Sigmoid colon (tissue), 6 donors: ENCODE measurements at regions not wholly inside any gene's neighbourhood (a gene's known extent, or its start where the extent isn't known, plus 50 kb on each side); places are given as distances from the start of the nearest gene placed in this dataset.

Experiments used
- DNase-seq: peaks from one replicate; pipeline ENCODE4 v3.0.0-alpha.2; 2019
- H3K27ac ChIP-seq, 4 donors: fragments of 200-600 bp; sonication (generic); one replicate each; pipeline ENCODE4 v1.5.1; 2016 to 2019; ENCODE audit warnings: mild to moderate bottlenecking in 1 of 4
- H3K27me3 ChIP-seq, 3 donors: fragments of 200-600 bp; sonication (generic); one replicate each; pipeline ENCODE4 v1.5.1; 2019; ENCODE audit warnings: mild to moderate bottlenecking in 1 of 3
- H3K36me3 ChIP-seq, 4 donors: fragments of 200-600 bp; sonication (generic); one replicate each; pipeline ENCODE4 v1.5.1; 2016 to 2019
- H3K4me1 ChIP-seq, 4 donors: fragments of 200-600 bp; sonication (generic); one replicate each; pipeline ENCODE4 v1.5.1; 2017 to 2019
- H3K4me3 ChIP-seq, 4 donors: fragments of 200-600 bp; sonication (generic); one replicate each; pipeline ENCODE4 v1.5.1; 2017 to 2019; ENCODE audit warnings: mild to moderate bottlenecking in 2 of 4, moderate library complexity in 1 of 4
- H3K9me3 ChIP-seq, 4 donors: fragments of 200-600 bp in 3 of 4; sonication (generic) in 3 of 4; one replicate each; pipeline versions ENCODE4 v1.5.1 to v1.6.1; 2013 to 2019
- CTCF ChIP-seq, 4 experiments: fragments of 450-650 bp in 3 of 4; fragments of 200-600 bp in 1 of 4; IDR thresholded peaks; one replicate each; pipeline ENCODE4 v1.5.1; 2016 to 2019; ENCODE audit warnings: antibody characterized with exemption in 4 of 4, mild to moderate bottlenecking in 3 of 4, moderate library complexity in 2 of 4
- EP300 ChIP-seq, 4 donors: sonication (generic); formaldehyde crosslinking; IDR thresholded peaks; one replicate each; pipeline ENCODE4 v1.6.1; 2017; ENCODE audit warnings: antibody characterized with exemption in 4 of 4
- POLR2A ChIP-seq, 2 donors: fragments of 450-650 bp; IDR thresholded peaks; one replicate each; pipeline ENCODE4 v1.6.1; 2016; ENCODE audit warnings: antibody characterized with exemption in 2 of 2, mild to moderate bottlenecking in 2 of 2, moderate library complexity in 2 of 2
- POLR2AphosphoS5 ChIP-seq, 4 donors: sonication (generic); formaldehyde crosslinking; IDR thresholded peaks; one replicate each; pipeline ENCODE4 v1.6.1; 2017; ENCODE audit warnings: antibody characterized with exemption in 4 of 4
- WGBS, 2 donors: extraction: QIAGEN DNeasy Blood & Tissue Kit; methylation state at CpG; one replicate each; pipeline ENCODE4 v1.1.7; 2013; 5-methylcytosine and 5-hydroxymethylcytosine counted together
- intact Hi-C: fragments of 100-400 bp; cut with DNase I; formaldehyde crosslinking; loops from one replicate; pipeline ENCODE4 v1.15.1; 2023
- donor health status: healthy with polysubstance abuse.
- donor health status: healthy.

DNA sequence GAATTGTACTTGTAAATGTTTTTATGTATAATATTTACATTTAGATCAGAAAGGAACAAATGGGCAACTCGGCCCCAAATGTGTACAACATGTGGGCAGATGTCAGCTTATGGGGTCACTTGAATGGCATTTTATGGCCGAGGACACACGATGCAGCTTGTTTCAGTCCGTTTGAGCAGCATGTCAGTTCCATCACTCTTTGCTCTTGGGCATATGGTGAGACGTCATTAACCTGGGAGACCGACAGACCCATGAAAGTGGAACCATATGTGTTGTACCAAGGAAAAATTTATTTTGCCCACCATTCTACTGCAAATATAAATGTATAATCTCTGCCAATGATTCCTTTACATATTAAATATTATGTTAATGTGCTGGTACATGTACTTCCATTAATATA lies 561.9 kb upstream of the SOX9 start:
- H3K36me3 ChIP-seq: no peaks in the 10 kb centered on the region
- TF ChIP-seq POLR2AphosphoS5 (IDR thresholded peaks at IDR 0.05) (no peak), CTCF (IDR thresholded peaks at IDR 0.05) (no peak), POLR2A (IDR thresholded peaks at IDR 0.05) (no peak), EP300 (IDR thresholded peaks at IDR 0.05) (no peak)
- peaks cover 0 to 2% (median 0%) of the 10 kb centered on the region in 4 donors for H3K9me3 ChIP-seq
- intact Hi-C loops: no loop called here
- H3K4me1 ChIP-seq: no peaks in the 10 kb centered on the region
- no peaks in the 10 kb centered on the region for H3K27me3 ChIP-seq
- no peak for DNase-seq
- H3K4me3 ChIP-seq: no peak overlapping the region
- WGBS, 2 donors: 77 to 85% methylated on average over 6 of the region's 6 CpGs
- H3K27ac ChIP-seq: no peak overlapping the region

- no peaks in the 10 kb centered on the region for H3K27me3 ChIP-seq
- no peak for DNase-seq
- H3K27ac ChIP-seq: no peak overlapping the region
- no peak overlapping the region for H3K4me3 ChIP-seq
- H3K36me3 ChIP-seq: no peaks in the 10 kb centered on the region
- no peaks in the 10 kb centered on the region for H3K4me1 ChIP-seq
- 54 to 72% methylated on average over 2 of the region's 2 CpGs for WGBS, 2 donors
- no peaks in the 10 kb centered on the region for H3K9me3 ChIP-seq
- intact Hi-C loops: no loop called here
- TF ChIP-seq EP300 (IDR thresholded peaks at IDR 0.05): no peak
- no peak for TF ChIP-seq POLR2A (IDR thresholded peaks at IDR 0.05)
- TF ChIP-seq CTCF (IDR thresholded peaks at IDR 0.05): no peak
- TF ChIP-seq POLR2AphosphoS5 (IDR thresholded peaks at IDR 0.05): no peak
Observed at GRCh38 chr17:71572343-71572742, 548.5 kb upstream of the SOX9 start.

DNA sequence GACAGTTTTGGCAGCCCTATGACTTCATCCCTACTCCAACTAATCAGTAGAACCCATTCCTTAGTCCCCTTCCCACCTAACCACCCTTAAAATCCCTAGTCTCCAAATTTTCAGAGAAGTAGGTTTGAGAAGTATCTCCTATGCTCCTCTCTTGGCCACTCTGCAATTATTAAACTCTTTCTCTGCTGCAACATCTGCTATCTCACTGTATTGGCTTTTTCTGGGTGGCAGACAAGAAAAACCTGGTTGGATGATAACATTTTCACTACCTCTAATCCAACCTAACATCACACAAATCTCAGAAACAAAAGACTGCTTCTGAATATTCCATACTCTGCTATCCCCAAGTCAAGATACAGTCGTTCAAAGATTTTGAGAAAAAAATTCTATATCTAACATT lies 542.4 kb upstream of the SOX9 start:
- Histone ChIP-seq H3K4me1 (no peaks in the 10 kb centered on the region), H3K9me3 (peaks cover 0 to 6% (median 2%) of the 10 kb centered on the region in 4 donors), H3K27ac (no peak overlapping the region), H3K27me3 (no peaks in the 10 kb centered on the region), H3K4me3 (no peak overlapping the region), H3K36me3 (no peaks in the 10 kb centered on the region)
- DNase-seq: no peak
- 93 to 95% methylated on average over 1 of the region's 1 CpG for WGBS, 2 donors
- no peak for TF ChIP-seq POLR2A (IDR thresholded peaks at IDR 0.05)
- no peak for TF ChIP-seq EP300 (IDR thresholded peaks at IDR 0.05)
- no peak for TF ChIP-seq POLR2AphosphoS5 (IDR thresholded peaks at IDR 0.05)
- TF ChIP-seq CTCF (IDR thresholded peaks at IDR 0.05): no peak
- intact Hi-C loops: no loop called here

DNA sequence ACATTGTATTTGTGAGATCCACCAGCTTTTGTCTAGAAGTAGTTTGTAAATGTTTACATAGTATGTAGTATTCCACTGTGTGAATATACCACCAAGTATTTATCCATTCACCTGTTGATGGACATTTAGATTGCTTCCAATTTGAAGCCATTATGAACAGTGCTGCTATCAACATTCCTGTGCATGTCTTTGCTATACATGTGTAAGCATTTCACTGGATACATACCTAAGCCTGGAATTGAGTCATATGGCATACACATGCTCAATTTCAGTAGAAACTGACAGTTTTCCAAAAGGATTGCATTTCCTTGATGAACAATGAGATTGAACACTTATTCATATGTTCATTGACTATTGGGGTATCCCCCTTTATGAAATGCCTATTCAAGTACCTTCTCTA lies 540.6 kb upstream of the SOX9 start:
- intact Hi-C loops: no loop called here
- Histone ChIP-seq H3K9me3 (peaks cover 0 to 6% (median 2%) of the 10 kb centered on the region in 4 donors), H3K4me3 (no peak overlapping the region), H3K27me3 (no peaks in the 10 kb centered on the region), H3K4me1 (no peaks in the 10 kb centered on the region), H3K36me3 (no peaks in the 10 kb centered on the region), H3K27ac (no peak overlapping the region)
- TF ChIP-seq EP300 (IDR thresholded peaks at IDR 0.05) (no peak), POLR2A (IDR thresholded peaks at IDR 0.05) (no peak), POLR2AphosphoS5 (IDR thresholded peaks at IDR 0.05) (no peak), CTCF (IDR thresholded peaks at IDR 0.05) (no peak)
- DNase-seq: no peak

- H3K27me3 ChIP-seq: no peaks in the 10 kb centered on the region
- no peaks in the 10 kb centered on the region for H3K9me3 ChIP-seq
- WGBS, 2 donors: 78 to 85% methylated on average over 3 of the region's 3 CpGs
- TF ChIP-seq EP300 (IDR thresholded peaks at IDR 0.05) (no peak), POLR2A (IDR thresholded peaks at IDR 0.05) (no peak), POLR2AphosphoS5 (IDR thresholded peaks at IDR 0.05) (no peak), CTCF (IDR thresholded peaks at IDR 0.05) (no peak)
- no peak overlapping the region for H3K4me3 ChIP-seq
- H3K36me3 ChIP-seq: no peaks in the 10 kb centered on the region
- H3K27ac ChIP-seq: no peak overlapping the region
- no peaks in the 10 kb centered on the region for H3K4me1 ChIP-seq
- intact Hi-C loops: no loop called here
- DNase-seq: no peak
Observed at GRCh38 chr17:71585540-71585939, 535.3 kb upstream of the SOX9 start.
